B cell (primary cell): ENCODE measurements at regions not wholly inside any gene's neighbourhood (a gene's known extent, or its start where the extent isn't known, plus 50 kb on each side); places are given as distances from the start of the nearest gene placed in this dataset.

Experiments used
- ATAC-seq: fragments of 200-7000 bp; cut with Tn5 transposase; one replicate; pipeline ENCODE4 v1.10.0; 2021; ENCODE audit warnings: low read depth, mild to moderate bottlenecking, moderate number of reproducible peaks, moderate library complexity
- CTCF ChIA-PET: fragments of 350-600 bp; sonication (Branson Sonifier 250); formaldehyde crosslinking; loops from one replicate; lab custom pipeline; 2021; ENCODE audit warnings: antibody characterized with exemption, inconsistent platforms; lab: Charles Lee
- POLR2A ChIA-PET: fragments of 350-600 bp; sonication (Branson Sonifier 250); formaldehyde crosslinking; loops from one replicate; lab custom pipeline; 2021; ENCODE audit warnings: antibody characterized with exemption; lab: Charles Lee
- DNase-seq: peaks from one replicate; pipeline ENCODE4 v3.0.0; 2013
- H2AFZ ChIP-seq: 2 replicates; pipeline ENCODE4 v1.6.1; 2012; ENCODE audit warnings: mild to moderate bottlenecking, low read depth, low read length; ENCODE audit not compliant: insufficient read depth, poor library complexity, severe bottlenecking
- H3K27ac ChIP-seq, 2 donors: 1 replicate in 1 of 2; 2 replicates in 1 of 2; pipeline ENCODE4 v1.5.1; 2012 to 2013; ENCODE audit warnings: low read length in 2 of 2, mild to moderate bottlenecking in 2 of 2, moderate library complexity in 1 of 2
- H3K27me3 ChIP-seq, 4 experiments: fragments of 200-600 bp in 1 of 4; sonication (generic) in 1 of 4; replicated peaks in 1 of 4; 1 replicate in 2 of 4; 2 replicates in 2 of 4; pipeline versions ENCODE4 v1.6.1 to v1.7.0; 2013 to 2016; ENCODE audit warnings: low read length in 3 of 4, mild to moderate bottlenecking in 2 of 4, mixed read lengths in 1 of 4, moderate library complexity in 1 of 4; ENCODE audit not compliant: insufficient read depth in 4 of 4, control insufficient read depth in 3 of 4; ENCODE audit errors: control extremely low read depth in 1 of 4
- H3K36me3 ChIP-seq, 2 experiments: replicated peaks in 1 of 2; 1 replicate in 1 of 2; 2 replicates in 1 of 2; pipeline versions ENCODE4 v1.6.1 to v1.7.1; 2013; ENCODE audit warnings: low read length in 1 of 2; ENCODE audit not compliant: insufficient read depth in 2 of 2, control insufficient read depth in 1 of 2; ENCODE audit errors: control extremely low read depth in 1 of 2, extremely low read depth in 1 of 2
- H3K4me1 ChIP-seq, 2 donors: fragments of 200-600 bp in 1 of 2; sonication (generic) in 1 of 2; 1 replicate in 1 of 2; 2 replicates in 1 of 2; pipeline versions ENCODE4 v1.5.1 to v1.6.1; 2013 to 2017; ENCODE audit warnings: low read length in 2 of 2; ENCODE audit not compliant: control insufficient read depth in 2 of 2, insufficient read depth in 2 of 2
- H3K4me2 ChIP-seq: replicated peaks from 2 replicates; pipeline ENCODE3; 2012; ENCODE audit warnings: mild to moderate bottlenecking, low read depth, low read length; ENCODE audit not compliant: poor library complexity, severe bottlenecking
- H3K4me3 ChIP-seq, 5 experiments: fragments of 200-600 bp in 1 of 5; sonication (generic) in 1 of 5; 1 replicate in 3 of 5; 2 replicates in 2 of 5; pipeline versions ENCODE4 v1.5.1 to v1.7.0; 2011 to 2016; ENCODE audit warnings: low read length in 4 of 5, mild to moderate bottlenecking in 4 of 5, low read depth in 2 of 5, control low read depth in 1 of 5, moderate library complexity in 1 of 5; ENCODE audit not compliant: insufficient read depth in 1 of 5; ENCODE audit errors: control extremely low read depth in 1 of 5, extremely low read depth in 1 of 5
- H3K79me2 ChIP-seq: fragments of 200-600 bp; sonication (generic); one replicate; pipeline ENCODE4 v1.6.0; 2016; ENCODE audit warnings: low read length; ENCODE audit not compliant: control insufficient read depth, insufficient read depth
- H3K9ac ChIP-seq: fragments of 200-600 bp; sonication (generic); 2 replicates; pipeline ENCODE4 v1.6.1; 2017; ENCODE audit warnings: mild to moderate bottlenecking, low read length, moderate library complexity
- H3K9me3 ChIP-seq, 3 donors: one replicate each; pipeline versions ENCODE4 v1.6.1 to v1.7.1; 2013; ENCODE audit warnings: low read length in 2 of 3; ENCODE audit not compliant: control insufficient read depth in 2 of 3, insufficient read depth in 1 of 3; ENCODE audit errors: control extremely low read depth in 1 of 3
- H4K20me1 ChIP-seq: 2 replicates; pipeline ENCODE4 v1.6.0; 2012; ENCODE audit warnings: mild to moderate bottlenecking, low read length; ENCODE audit not compliant: insufficient read depth, control insufficient read depth, poor library complexity, severe bottlenecking
- H3K27ac Mint-ChIP-seq: one replicate; pipeline ENCODE4 v1.8.0; 2021; ENCODE audit warnings: mixed read lengths
- H3K27me3 Mint-ChIP-seq: one replicate; pipeline ENCODE4 v1.8.0; 2021; ENCODE audit warnings: mixed read lengths
- H3K4me1 Mint-ChIP-seq: one replicate; pipeline ENCODE4 v1.8.0; 2021; ENCODE audit warnings: mixed read lengths
- H3K4me3 Mint-ChIP-seq: one replicate; pipeline ENCODE4 v1.8.0; 2021; ENCODE audit warnings: mixed read lengths
- H3K9me3 Mint-ChIP-seq: one replicate; pipeline ENCODE4 v1.8.0; 2022; ENCODE audit warnings: mixed read lengths; ENCODE audit not compliant: insufficient read depth
- CTCF ChIP-seq: fragments of 200-600 bp; IDR thresholded peaks from one replicate; pipeline ENCODE4 v1.8.0; 2022; ENCODE audit warnings: antibody characterized with exemption, mild to moderate bottlenecking
- EZH2 ChIP-seq: IDR thresholded peaks from 2 replicates; pipeline ENCODE4 v1.6.1; 2012; ENCODE audit warnings: borderline replicate concordance, low read depth, mild to moderate bottlenecking, moderate library complexity, low read length; ENCODE audit not compliant: insufficient read depth, poor library complexity, severe bottlenecking
- WGBS: methylation state at CpG from one replicate; pipeline ENCODE4 v1.1.5; 2013; ENCODE audit warnings: missing lambda C conversion rate; ENCODE audit not compliant: insufficient coverage; 5-methylcytosine and 5-hydroxymethylcytosine counted together
- intact Hi-C: fragments of 100-400 bp; cut with micrococcal nuclease; formaldehyde crosslinking; loops from one replicate; pipeline ENCODE4 v1.10.0; 2022

DNA sequence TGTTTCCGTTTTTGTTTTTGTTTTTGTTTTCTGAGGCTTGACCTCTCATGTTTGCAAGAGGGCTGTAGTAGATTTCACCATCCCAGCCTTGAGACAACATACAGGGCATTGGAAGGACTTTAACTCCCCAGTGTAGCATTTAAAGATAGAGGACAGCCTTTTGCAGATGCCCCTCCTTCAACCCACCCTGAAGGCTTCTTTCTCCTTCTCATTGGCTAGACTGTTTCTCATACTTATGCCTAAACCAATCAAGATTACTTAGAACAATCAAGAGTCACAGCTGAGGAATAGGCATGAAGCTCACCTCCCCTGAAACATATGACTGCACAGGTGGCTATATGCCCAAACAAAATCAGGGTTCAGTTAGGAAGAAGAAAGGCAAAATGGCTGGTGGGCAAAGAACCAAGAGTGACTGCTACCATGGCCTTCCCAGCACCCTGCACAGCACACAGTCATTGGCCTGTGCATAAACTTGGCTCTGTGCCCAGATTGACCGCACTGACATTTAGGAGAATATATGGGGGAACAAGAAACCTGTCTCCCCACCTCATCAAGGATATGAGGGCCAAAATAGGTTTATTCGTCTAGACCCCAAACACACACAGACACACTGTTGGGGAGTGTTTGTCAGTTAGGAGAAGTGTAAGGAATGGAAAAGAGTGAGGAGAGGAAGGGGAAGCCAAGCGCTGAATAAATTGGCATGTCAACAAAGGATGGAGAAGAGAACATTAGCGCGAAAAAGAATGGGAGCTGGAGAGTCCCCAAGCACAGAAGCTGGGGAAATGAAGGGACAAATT is 137.3 kb upstream of the RANBP3L start:
- H3K27me3 Mint-ChIP-seq = peaks cover 33% of the 10 kb centered on the region
- TF ChIP-seq EZH2 (no peak), CTCF (no peak)
- CTCF ChIA-PET = no interaction called here
- Histone ChIP-seq H3K27ac (no peak overlapping the region), H3K4me3 (no peak overlapping the region), H3K79me2 (no peaks in the 10 kb centered on the region), H4K20me1 (no peaks in the 10 kb centered on the region), H3K9me3 (no peaks in the 10 kb centered on the region), H3K4me1 (no peaks in the 10 kb centered on the region), H2AFZ (no peak overlapping the region), H3K9ac (no peak overlapping the region), H3K36me3 (no peaks in the 10 kb centered on the region), H3K27me3 (peaks cover 0 to 2% (median 0%) of the 10 kb centered on the region in 4 experiments), H3K4me2 (no peak overlapping the region)
- intact Hi-C loops = no loop called here
- POLR2A ChIA-PET = no interaction called here
- no peaks in the 10 kb centered on the region for H3K9me3 Mint-ChIP-seq
- DNase-seq = no peak
- no peak overlapping the region for H3K27ac Mint-ChIP-seq
- no peak overlapping the region for H3K4me3 Mint-ChIP-seq
- no peak for ATAC-seq
- 100% methylated on average over 3 of the region's 6 CpGs for WGBS
- H3K4me1 Mint-ChIP-seq = no peaks in the 10 kb centered on the region

GRCh38 chr5:36440300-36440699 is 138.6 kb upstream of the RANBP3L start:
- Mint-ChIP-seq H3K4me1 (no peaks in the 10 kb centered on the region), H3K27ac (no peak overlapping the region), H3K27me3 (peaks cover 38% of the 10 kb centered on the region), H3K4me3 (no peak overlapping the region), H3K9me3 (no peaks in the 10 kb centered on the region)
- Histone ChIP-seq H3K4me2 (no peak overlapping the region), H2AFZ (no peak overlapping the region), H3K27me3 (peaks cover 0 to 6% (median 0%) of the 10 kb centered on the region in 4 experiments), H4K20me1 (no peaks in the 10 kb centered on the region), H3K79me2 (no peaks in the 10 kb centered on the region), H3K4me1 (no peaks in the 10 kb centered on the region), H3K9me3 (no peaks in the 10 kb centered on the region), H3K36me3 (no peaks in the 10 kb centered on the region), H3K27ac (no peak overlapping the region), H3K9ac (no peak overlapping the region), H3K4me3 (no peak overlapping the region)
- POLR2A ChIA-PET = no interaction called here
- TF ChIP-seq EZH2 (no peak), CTCF (no peak)
- CTCF ChIA-PET = no interaction called here
- DNase-seq = no peak
- no peak for ATAC-seq
- WGBS = 100% methylated on average over 5 of the region's 5 CpGs
- intact Hi-C loops = no loop called here
